CMK (cell line): ENCODE measurements at regions not wholly inside any gene's neighbourhood (a gene's known extent, or its start where the extent isn't known, plus 50 kb on each side); places are given as distances from the start of the nearest gene placed in this dataset.
"Not testable (repeated sequence)": the region's sequence is repeated elsewhere in the genome, so short reads cannot be mapped to it uniquely, and the experiment has no call there.

Experiments
- DNase-seq: peaks from one replicate; pipeline ENCODE4 v3.0.0-alpha.2; 2010; ENCODE audit warnings: low read depth

GRCh38 chr16:80254970-80255369 lies 285.8 kb upstream of the DYNLRB2 start:
- DNase-seq = no peak

GRCh38 chr16:80253741-80254140 lies 287.1 kb upstream of the DYNLRB2 start:
- DNase-seq = no peak

- DNase-seq = no peak
Measured at GRCh38 chr16:80250381-80250780, 290.4 kb upstream of the DYNLRB2 start.

GRCh38 chr16:80243303-80243702 lies 297.5 kb upstream of the DYNLRB2 start:
- DNase-seq = not testable (repeated sequence)

GRCh38 chr16:80242279-80242678 lies 298.5 kb upstream of the DYNLRB2 start:
- not testable (repeated sequence) for DNase-seq

GRCh38 chr16:80233097-80233835 lies 307.5 kb upstream of the DYNLRB2 start:
- no peak for DNase-seq

GRCh38 chr16:80231888-80232287 lies 308.9 kb upstream of the DYNLRB2 start:
- no peak for DNase-seq

GRCh38 chr16:80231121-80231520 lies 309.7 kb upstream of the DYNLRB2 start:
- DNase-seq = no peak

GRCh38 chr16:80230328-80231120 lies 310.3 kb upstream of the DYNLRB2 start:
- DNase-seq = no peak

- DNase-seq = no peak
Measured at GRCh38 chr16:80226499-80226898, 314.3 kb upstream of the DYNLRB2 start.

GRCh38 chr16:80210787-80211186 lies 330.0 kb upstream of the DYNLRB2 start:
- DNase-seq = no peak

GRCh38 chr16:80208743-80209142 lies 332.1 kb upstream of the DYNLRB2 start:
- DNase-seq = no peak

- no peak for DNase-seq
Measured at GRCh38 chr16:80208015-80208414, 332.8 kb upstream of the DYNLRB2 start.

GRCh38 chr16:80203821-80204220 lies 337.0 kb upstream of the DYNLRB2 start:
- no peak for DNase-seq

GRCh38 chr16:80202831-80203413 lies 337.9 kb upstream of the DYNLRB2 start:
- no peak for DNase-seq

GRCh38 chr16:80200079-80200478 lies 340.7 kb upstream of the DYNLRB2 start:
- DNase-seq = no peak

GRCh38 chr16:80199614-80200013 lies 341.2 kb upstream of the DYNLRB2 start:
- no peak for DNase-seq

- DNase-seq = no peak
Measured at GRCh38 chr16:80198311-80199299, 342.2 kb upstream of the DYNLRB2 start.

- DNase-seq = no peak
Measured at GRCh38 chr16:80197741-80198201, 343.0 kb upstream of the DYNLRB2 start.

GRCh38 chr16:80191928-80192327 lies 348.9 kb upstream of the DYNLRB2 start:
- DNase-seq = no peak

GRCh38 chr16:80189476-80190175 lies 351.2 kb upstream of the DYNLRB2 start:
- no peak for DNase-seq
